ENCODE measurements at regions not wholly inside any gene's neighbourhood (a gene's known extent, or its start where the extent isn't known, plus 50 kb on each side); places are given as distances from the start of the nearest gene placed in this dataset.

DNA sequence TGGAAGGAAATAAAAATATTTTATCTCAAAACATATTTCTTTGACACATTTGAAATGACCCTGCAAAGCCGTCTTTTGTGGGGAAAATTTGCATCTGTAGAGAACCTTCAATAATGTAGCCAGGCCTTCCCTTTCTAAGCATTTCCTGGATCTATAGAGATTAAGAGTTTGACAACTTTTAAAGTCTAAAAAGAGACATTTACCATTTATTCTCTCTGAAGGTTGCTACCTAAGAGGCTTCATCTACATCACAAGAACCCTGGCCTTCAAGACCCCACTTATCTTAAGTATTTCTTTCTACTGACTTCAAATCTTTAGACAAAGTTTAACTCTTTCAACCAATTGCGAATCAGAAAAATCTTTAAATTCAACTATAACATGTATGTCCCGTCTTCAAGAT, 1639.8 kb downstream of the RPA4 start:
- TF ChIP-seq CTCF (conservative IDR thresholded peaks at IDR 0.05; ENCODE audit: low read depth, low read length) (no peak), EZH2 (IDR thresholded peaks at IDR 0.05; ENCODE audit: borderline replicate concordance, low read depth, low read length, poor library complexity, severe bottlenecking) (no peak)
